K562 (cell line): ENCODE measurements at regions not wholly inside any gene's neighbourhood (a gene's known extent, or its start where the extent isn't known, plus 50 kb on each side); places are given as distances from the start of the nearest gene placed in this dataset.

ENCODE experiments used
- ATAC-seq: fragments of 200-7000 bp; cut with Tn5 transposase; 3 replicates; pipeline ENCODE4 v1.9.1; 2020; ENCODE audit warnings: moderate library complexity
- BruUV-seq: library from RNA; stranded (reverse); fragments of 400-500 nt; replicated peaks from 2 replicates; lab custom pipeline; 2021; lab: Mats Ljungman, UMichigan
- CTCF ChIA-PET: fragments of 300-600 bp; formaldehyde crosslinking; extraction: SDS; loops from one replicate; lab custom pipeline; 2021; ENCODE audit warnings: low intra/inter-chr PET ratio; lab: Yijun Ruan, JAX
- POLR2A ChIA-PET: fragments of 300-600, 350-650 bp; sonication (Branson Sonifier 250); formaldehyde crosslinking; extraction: SDS; loops from one replicate; lab custom pipeline; 2021; ENCODE audit warnings: antibody characterized with exemption, inconsistent platforms; lab: Yijun Ruan, JAX
- DNase-seq, 4 experiments: peaks; one replicate each; pipeline versions ENCODE4 v3.0.0 to v3.0.0-alpha.2; 2011 to 2018; ENCODE audit warnings: low spot score in 3 of 4, mixed read lengths in 3 of 4; ENCODE audit errors: extremely low read depth in 1 of 4
- FAIRE-seq: peaks from 2 replicates; lab custom pipeline; 2011; peaks lifted over from hg19 to GRCh38; lab: Jason Lieb, UNC
- H2AFZ ChIP-seq: 2 replicates; pipeline ENCODE4 v1.6.0; 2011; ENCODE audit warnings: low read depth, low read length, control low read depth, inconsistent platforms
- H3K27ac ChIP-seq: fragments of 200-600 bp; 3 replicates; pipeline ENCODE4 v1.8.0; 2011; ENCODE audit warnings: low read depth, mild to moderate bottlenecking, control low read depth, inconsistent platforms, low read length, moderate library complexity, mixed read lengths; ENCODE audit errors: extremely low read depth
- H3K27me3 ChIP-seq, 2 experiments: fragments of 300-600 bp in 1 of 2; 2 replicates in 1 of 2; 3 replicates in 1 of 2; pipeline versions ENCODE4 v1.6.0 to v1.8.0; 2011; ENCODE audit warnings: inconsistent platforms in 2 of 2, low read length in 2 of 2, mild to moderate bottlenecking in 1 of 2, mixed read lengths in 1 of 2, moderate library complexity in 1 of 2; ENCODE audit not compliant: control insufficient read depth in 2 of 2, insufficient read depth in 2 of 2
- H3K36me3 ChIP-seq: fragments of 300-600 bp; 3 replicates; pipeline ENCODE4 v1.8.0; 2011; ENCODE audit warnings: mild to moderate bottlenecking, low read length, inconsistent platforms; ENCODE audit not compliant: control insufficient read depth, insufficient read depth
- H3K4me1 ChIP-seq, 2 experiments: fragments of 200-600 bp in 1 of 2; replicated peaks in 1 of 2; 2 replicates in 1 of 2; 3 replicates in 1 of 2; pipeline versions ENCODE4 v1.5.1 to v1.8.0; 2011; ENCODE audit warnings: inconsistent platforms in 2 of 2, low read length in 2 of 2, mild to moderate bottlenecking in 1 of 2, mixed read lengths in 1 of 2, moderate library complexity in 1 of 2; ENCODE audit not compliant: control insufficient read depth in 2 of 2, insufficient read depth in 2 of 2
- H3K4me2 ChIP-seq: 2 replicates; pipeline ENCODE4 v1.6.1; 2011; ENCODE audit warnings: low read length, control low read depth, inconsistent platforms, mixed read lengths; ENCODE audit not compliant: insufficient read depth
- H3K4me3 ChIP-seq: fragments of 200-600 bp; sonication (generic), shearing (Covaris generic); 2 replicates; pipeline ENCODE4 v1.5.1; 2016; ENCODE audit warnings: control low read depth, inconsistent platforms
- H3K79me2 ChIP-seq: fragments of 200-600 bp; 3 replicates; pipeline ENCODE4 v1.8.0; 2011; ENCODE audit warnings: low read length, inconsistent platforms; ENCODE audit not compliant: control insufficient read depth, insufficient read depth
- H3K9ac ChIP-seq, 2 experiments: 2 replicates each; pipeline versions ENCODE4 v1.6.0 to v1.6.1; 2011; ENCODE audit warnings: low read depth in 2 of 2, low read length in 2 of 2, control low read depth in 1 of 2, inconsistent platforms in 1 of 2, mild to moderate bottlenecking in 1 of 2, mixed read lengths in 1 of 2; ENCODE audit not compliant: insufficient read depth in 1 of 2
- H3K9me1 ChIP-seq: one replicate; pipeline ENCODE4 v1.6.0; 2011; ENCODE audit warnings: inconsistent platforms, mild to moderate bottlenecking, low read length, moderate library complexity; ENCODE audit not compliant: control insufficient read depth, insufficient read depth
- H3K9me3 ChIP-seq: replicated peaks from 2 replicates; pipeline ENCODE4 v1.5.1; 2011; ENCODE audit warnings: low read depth, low read length, inconsistent platforms; ENCODE audit not compliant: control insufficient read depth, insufficient read depth
- H4K20me1 ChIP-seq: replicated peaks from 2 replicates; pipeline ENCODE4 v1.6.1; 2011; ENCODE audit warnings: low read length, inconsistent platforms, mixed read lengths; ENCODE audit not compliant: control insufficient read depth, insufficient read depth
- CHD2 ChIP-seq: IDR thresholded peaks from 2 replicates; pipeline ENCODE4 v1.6.1; 2011; ENCODE audit warnings: low read depth, low read length
- GABPA ChIP-seq: fragments of 200-800 bp; sonication (Bioruptor generic); conservative IDR thresholded peaks from 2 replicates; pipeline ENCODE4 v1.6.1; 2016; ENCODE audit warnings: low read depth, missing genetic modification characterization, missing compliant biosample characterization
- NR2F6 ChIP-seq: fragments of 450-650 bp; formaldehyde crosslinking; IDR thresholded peaks from 2 replicates; pipeline ENCODE4 v1.4.0; 2020; ENCODE audit warnings: mild to moderate bottlenecking
- POLR2H ChIP-seq: IDR thresholded peaks from 2 replicates; pipeline ENCODE4 v1.6.1; 2016; ENCODE audit warnings: missing genetic modification characterization, low read depth, mild to moderate bottlenecking, control low read depth, missing compliant biosample characterization, moderate library complexity
- SMAD3 ChIP-seq: fragments of 450-650 bp; formaldehyde crosslinking; conservative IDR thresholded peaks from 2 replicates; pipeline ENCODE4 v1.4.0; 2020; ENCODE audit warnings: mild to moderate bottlenecking
- TOE1 ChIP-seq, 2 experiments: fragments of 450-650 bp in 1 of 2; sonication (generic) in 1 of 2; formaldehyde crosslinking in 1 of 2; IDR thresholded peaks; 2 replicates each; pipeline versions ENCODE4 v1.7.1 to v1.8.0; 2016 to 2022; ENCODE audit warnings: borderline replicate concordance in 2 of 2, mild to moderate bottlenecking in 2 of 2, antibody characterized with exemption in 1 of 2, inconsistent platforms in 1 of 2, low read depth in 1 of 2, missing genetic modification reagents in 1 of 2, moderate library complexity in 1 of 2
- WGBS: fragments of 100-300 bp; shearing (Covaris generic); methylation state at CpG from one replicate; pipeline ENCODE4 v1.1.6; 2016; ENCODE audit warnings: low coverage, mixed read lengths; ENCODE audit not compliant: insufficient coverage; ENCODE audit errors: missing lambda C conversion rate; 5-methylcytosine and 5-hydroxymethylcytosine counted together
- in situ Hi-C: fragments of 300-500 bp; cut with MboI; formaldehyde crosslinking; loops from 4 replicates; pipeline ENCODE4 v1.15.0; 2018; ENCODE audit warnings: inconsistent platforms, mixed read lengths
- intact Hi-C: fragments of 100-400 bp; cut with micrococcal nuclease; formaldehyde crosslinking; loops from 2 replicates; pipeline ENCODE4 v1.14.2; 2022
- TF ChIP-seq, protein P1 (sequence below), 2 experiments: fragments of 250-450 bp in 1 of 2; fragments of 450-650 bp in 1 of 2; sonication (Bioruptor Pico) in 1 of 2; IDR thresholded peaks; 2 replicates each; pipeline versions ENCODE4 v1.6.1 to v1.8.0; 2016 to 2021; ENCODE audit warnings: mild to moderate bottlenecking in 2 of 2, moderate library complexity in 2 of 2, missing compliant biosample characterization in 1 of 2, missing genetic modification characterization in 1 of 2
- TF ChIP-seq, protein P2 (sequence below), 2 experiments: fragments of 450-650 bp in 1 of 2; sonication (generic) in 1 of 2; formaldehyde crosslinking; conservative IDR thresholded peaks; 2 replicates each; pipeline versions ENCODE4 v1.4.0 to v1.8.1; 2020 to 2022; ENCODE audit warnings: mild to moderate bottlenecking in 1 of 2, missing genetic modification reagents in 1 of 2
- TF ChIP-seq, protein P3 (sequence below): fragments of 250-450 bp; sonication (Bioruptor Pico); IDR thresholded peaks from 2 replicates; pipeline ENCODE4 v1.5.0; 2022; ENCODE audit warnings: mild to moderate bottlenecking
- TF ChIP-seq, protein P4 (sequence below): IDR thresholded peaks from 2 replicates; pipeline ENCODE4 v1.6.1; 2014; ENCODE audit warnings: antibody characterized with exemption
- TF ChIP-seq, protein P5 (sequence below): sonication (generic); formaldehyde crosslinking; IDR thresholded peaks from 2 replicates; pipeline ENCODE4 v1.8.1; 2023; ENCODE audit warnings: mild to moderate bottlenecking, missing genetic modification reagents

DNA sequence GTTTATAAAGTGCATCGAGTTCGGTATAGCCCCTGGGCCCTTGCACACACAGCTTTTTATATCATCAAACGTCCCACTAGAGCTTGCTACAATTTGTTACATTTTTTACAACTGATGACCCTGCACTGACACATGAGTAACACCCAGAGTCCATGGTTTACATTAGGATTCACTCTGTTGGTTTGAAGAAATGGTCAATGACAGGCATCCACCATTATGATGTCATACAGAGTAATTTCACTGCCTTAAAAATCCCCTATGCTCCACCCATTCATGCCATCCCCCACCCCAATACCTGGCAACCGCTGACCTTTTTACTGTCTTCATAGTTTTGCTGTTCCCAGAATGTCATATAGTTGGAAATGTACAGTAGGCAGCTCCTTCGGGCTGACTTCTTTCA is 130.2 kb downstream of the MED10 start (continued):
- TF ChIP-seq, protein P1, sequence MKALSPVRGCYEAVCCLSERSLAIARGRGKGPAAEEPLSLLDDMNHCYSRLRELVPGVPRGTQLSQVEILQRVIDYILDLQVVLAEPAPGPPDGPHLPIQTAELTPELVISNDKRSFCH (CRISPR knock-in tag; IDR thresholded peaks at IDR 0.05): no peak
- TF ChIP-seq, protein P1 (tag; IDR thresholded peaks at IDR 0.05): no peak
- TF ChIP-seq CHD2 (no peak), NR2F6 (CRISPR knock-in tag) (no peak)

DNA sequence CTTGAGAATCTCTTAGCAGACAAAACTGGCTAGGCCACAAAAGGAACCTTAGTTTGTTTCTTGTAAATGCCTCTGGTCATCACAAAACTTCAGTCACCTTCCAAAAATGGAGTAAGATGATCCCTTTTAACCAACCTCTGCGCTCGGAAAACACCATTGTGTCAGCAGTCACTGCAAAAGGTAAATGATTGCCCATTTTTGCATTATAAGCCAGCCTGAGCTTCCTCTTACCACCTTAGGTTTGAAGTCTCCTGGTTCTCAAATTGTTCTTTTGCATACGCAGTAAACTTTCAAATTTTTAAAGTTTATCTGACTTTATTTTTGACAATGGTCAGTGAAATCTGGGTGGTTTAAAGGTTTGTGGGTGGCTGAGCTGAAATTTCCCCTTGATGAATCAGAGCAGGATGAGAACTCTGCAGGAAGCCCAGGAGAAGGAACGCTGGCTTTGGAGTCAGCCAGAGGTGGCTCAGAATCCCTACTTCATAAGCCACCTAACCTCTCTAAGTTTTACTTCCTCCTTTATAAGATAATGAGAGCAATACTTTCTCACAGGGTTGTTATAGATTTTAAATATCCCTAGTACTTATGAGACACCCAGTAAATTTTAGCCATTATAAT is 131.4 kb downstream of the MED10 start:
- Histone ChIP-seq H3K79me2 (no peaks in the 10 kb centered on the region), H3K36me3 (no peaks in the 10 kb centered on the region), H3K4me1 (no peaks in the 10 kb centered on the region), H4K20me1 (peaks cover 5% of the 10 kb centered on the region; the same call in 1 of the 2 replicates), H3K9ac (no peak overlapping the region), H3K9me3 (no peaks in the 10 kb centered on the region), H3K9me1 (peaks cover 2% of the 10 kb centered on the region), H3K4me3 (no peak overlapping the region), H3K27me3 (peaks cover 2 to 12% of the 10 kb centered on the region in 2 experiments; a peak in 2 of 5 replicates), H3K4me2 (no peak overlapping the region), H2AFZ (no peak overlapping the region), H3K27ac (no peak overlapping the region)
- WGBS: 1% methylated on average over 4 of the region's 4 CpGs
- ChIA-PET CTCF (no interaction called here), POLR2A (no interaction called here)
- BruUV-seq: no TSS peak
- intact Hi-C loops: no loop called here
- in situ Hi-C loops: no loop called here
- ATAC-seq (no peak), FAIRE-seq (no peak), DNase-seq (no peak)
- TF ChIP-seq, protein P2, sequence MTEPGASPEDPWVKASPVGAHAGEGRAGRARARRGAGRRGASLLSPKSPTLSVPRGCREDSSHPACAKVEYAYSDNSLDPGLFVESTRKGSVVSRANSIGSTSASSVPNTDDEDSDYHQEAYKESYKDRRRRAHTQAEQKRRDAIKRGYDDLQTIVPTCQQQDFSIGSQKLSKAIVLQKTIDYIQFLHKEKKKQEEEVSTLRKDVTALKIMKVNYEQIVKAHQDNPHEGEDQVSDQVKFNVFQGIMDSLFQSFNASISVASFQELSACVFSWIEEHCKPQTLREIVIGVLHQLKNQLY (CRISPR knock-in tag; conservative IDR thresholded peaks at IDR 0.05): no peak
- TF ChIP-seq NR2F6 (CRISPR knock-in tag) (no peak), GABPA (tag) (no peak), SMAD3 (CRISPR knock-in tag) (no peak), POLR2H (no peak), TOE1 (IDR thresholded peaks at IDR 0.05; ENCODE audit: borderline replicate concordance) (no peak), TOE1 (CRISPR knock-in tag; IDR thresholded peaks at IDR 0.05; ENCODE audit: borderline replicate concordance, low read depth) (no peak)
- TF ChIP-seq, protein P3, sequence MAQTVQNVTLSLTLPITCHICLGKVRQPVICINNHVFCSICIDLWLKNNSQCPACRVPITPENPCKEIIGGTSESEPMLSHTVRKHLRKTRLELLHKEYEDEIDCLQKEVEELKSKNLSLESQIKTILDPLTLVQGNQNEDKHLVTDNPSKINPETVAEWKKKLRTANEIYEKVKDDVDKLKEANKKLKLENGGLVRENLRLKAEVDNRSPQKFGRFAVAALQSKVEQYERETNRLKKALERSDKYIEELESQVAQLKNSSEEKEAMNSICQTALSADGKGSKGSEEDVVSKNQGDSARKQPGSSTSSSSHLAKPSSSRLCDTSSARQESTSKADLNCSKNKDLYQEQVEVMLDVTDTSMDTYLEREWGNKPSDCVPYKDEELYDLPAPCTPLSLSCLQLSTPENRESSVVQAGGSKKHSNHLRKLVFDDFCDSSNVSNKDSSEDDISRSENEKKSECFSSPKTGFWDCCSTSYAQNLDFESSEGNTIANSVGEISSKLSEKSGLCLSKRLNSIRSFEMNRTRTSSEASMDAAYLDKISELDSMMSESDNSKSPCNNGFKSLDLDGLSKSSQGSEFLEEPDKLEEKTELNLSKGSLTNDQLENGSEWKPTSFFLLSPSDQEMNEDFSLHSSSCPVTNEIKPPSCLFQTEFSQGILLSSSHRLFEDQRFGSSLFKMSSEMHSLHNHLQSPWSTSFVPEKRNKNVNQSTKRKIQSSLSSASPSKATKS (CRISPR knock-in tag): no peak
- TF ChIP-seq, protein P4, sequence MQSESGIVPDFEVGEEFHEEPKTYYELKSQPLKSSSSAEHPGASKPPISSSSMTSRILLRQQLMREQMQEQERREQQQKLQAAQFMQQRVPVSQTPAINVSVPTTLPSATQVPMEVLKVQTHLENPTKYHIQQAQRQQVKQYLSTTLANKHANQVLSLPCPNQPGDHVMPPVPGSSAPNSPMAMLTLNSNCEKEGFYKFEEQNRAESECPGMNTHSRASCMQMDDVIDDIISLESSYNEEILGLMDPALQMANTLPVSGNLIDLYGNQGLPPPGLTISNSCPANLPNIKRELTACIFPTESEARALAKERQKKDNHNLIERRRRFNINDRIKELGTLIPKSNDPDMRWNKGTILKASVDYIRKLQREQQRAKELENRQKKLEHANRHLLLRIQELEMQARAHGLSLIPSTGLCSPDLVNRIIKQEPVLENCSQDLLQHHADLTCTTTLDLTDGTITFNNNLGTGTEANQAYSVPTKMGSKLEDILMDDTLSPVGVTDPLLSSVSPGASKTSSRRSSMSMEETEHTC: no peak
- TF ChIP-seq, protein P5, sequence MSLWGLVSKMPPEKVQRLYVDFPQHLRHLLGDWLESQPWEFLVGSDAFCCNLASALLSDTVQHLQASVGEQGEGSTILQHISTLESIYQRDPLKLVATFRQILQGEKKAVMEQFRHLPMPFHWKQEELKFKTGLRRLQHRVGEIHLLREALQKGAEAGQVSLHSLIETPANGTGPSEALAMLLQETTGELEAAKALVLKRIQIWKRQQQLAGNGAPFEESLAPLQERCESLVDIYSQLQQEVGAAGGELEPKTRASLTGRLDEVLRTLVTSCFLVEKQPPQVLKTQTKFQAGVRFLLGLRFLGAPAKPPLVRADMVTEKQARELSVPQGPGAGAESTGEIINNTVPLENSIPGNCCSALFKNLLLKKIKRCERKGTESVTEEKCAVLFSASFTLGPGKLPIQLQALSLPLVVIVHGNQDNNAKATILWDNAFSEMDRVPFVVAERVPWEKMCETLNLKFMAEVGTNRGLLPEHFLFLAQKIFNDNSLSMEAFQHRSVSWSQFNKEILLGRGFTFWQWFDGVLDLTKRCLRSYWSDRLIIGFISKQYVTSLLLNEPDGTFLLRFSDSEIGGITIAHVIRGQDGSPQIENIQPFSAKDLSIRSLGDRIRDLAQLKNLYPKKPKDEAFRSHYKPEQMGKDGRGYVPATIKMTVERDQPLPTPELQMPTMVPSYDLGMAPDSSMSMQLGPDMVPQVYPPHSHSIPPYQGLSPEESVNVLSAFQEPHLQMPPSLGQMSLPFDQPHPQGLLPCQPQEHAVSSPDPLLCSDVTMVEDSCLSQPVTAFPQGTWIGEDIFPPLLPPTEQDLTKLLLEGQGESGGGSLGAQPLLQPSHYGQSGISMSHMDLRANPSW (CRISPR knock-in tag): no peak
